Right lung (tissue), 2 donors: ENCODE measurements at regions not wholly inside any gene's neighbourhood (a gene's known extent, or its start where the extent isn't known, plus 50 kb on each side); places are given as distances from the start of the nearest gene placed in this dataset.
"Not testable (repeated sequence)": the region's sequence is repeated elsewhere in the genome, so short reads cannot be mapped to it uniquely, and the experiment has no call there.

Source experiments
- DNase-seq, 2 donors: peaks; one replicate each; pipeline ENCODE4 v3.0.0-alpha.2; 2013

DNA sequence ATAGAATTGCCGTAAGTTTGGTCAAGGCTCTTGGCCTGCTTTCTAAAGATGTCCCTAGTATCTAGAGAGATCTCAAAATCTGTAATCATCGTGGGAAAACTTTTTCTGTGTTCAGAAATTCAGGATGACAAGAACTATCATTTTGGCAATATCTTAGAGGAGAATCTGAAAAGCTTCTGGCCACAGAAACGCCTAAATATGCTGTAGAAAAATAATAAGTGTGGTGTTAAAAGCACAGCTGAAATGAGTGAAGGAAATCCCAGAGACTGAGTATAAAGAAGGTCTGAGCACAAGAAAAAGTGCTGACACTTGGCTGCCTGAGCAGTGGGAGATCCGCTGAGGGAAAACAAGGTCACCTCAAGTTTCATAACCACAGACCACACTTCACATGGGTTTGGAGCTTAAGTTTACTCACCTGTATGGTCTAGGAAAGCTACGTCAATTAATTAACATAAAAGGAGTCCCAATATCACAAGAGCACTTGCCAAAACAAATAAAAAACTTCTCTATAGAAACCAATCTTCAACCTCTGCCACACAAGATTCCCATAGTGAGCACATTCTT lies 235.2 kb upstream of the IRF2BP2 start:
- DNase-seq: no peak

GRCh38 chr1:234844479-234845031 lies 234.6 kb upstream of the IRF2BP2 start:
- no peak for DNase-seq

DNA sequence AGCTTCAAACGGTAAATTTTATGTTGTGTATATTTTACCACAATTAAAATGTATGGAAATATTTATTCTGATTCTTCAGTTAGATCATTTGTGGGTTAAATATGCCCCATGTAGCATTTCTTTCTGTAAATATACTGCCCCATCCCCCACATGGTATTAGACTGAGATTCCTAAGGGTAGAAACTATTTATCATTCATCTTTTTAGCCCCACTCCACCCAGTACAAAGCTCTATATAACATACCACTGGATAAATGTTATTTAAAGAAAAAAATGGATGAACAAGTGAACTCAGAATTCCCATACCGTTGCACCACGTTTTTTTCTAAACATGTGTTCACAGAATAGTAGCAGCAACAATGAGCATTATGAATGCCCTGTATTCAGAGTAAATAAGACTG lies 234.0 kb upstream of the IRF2BP2 start:
- no peak for DNase-seq

DNA sequence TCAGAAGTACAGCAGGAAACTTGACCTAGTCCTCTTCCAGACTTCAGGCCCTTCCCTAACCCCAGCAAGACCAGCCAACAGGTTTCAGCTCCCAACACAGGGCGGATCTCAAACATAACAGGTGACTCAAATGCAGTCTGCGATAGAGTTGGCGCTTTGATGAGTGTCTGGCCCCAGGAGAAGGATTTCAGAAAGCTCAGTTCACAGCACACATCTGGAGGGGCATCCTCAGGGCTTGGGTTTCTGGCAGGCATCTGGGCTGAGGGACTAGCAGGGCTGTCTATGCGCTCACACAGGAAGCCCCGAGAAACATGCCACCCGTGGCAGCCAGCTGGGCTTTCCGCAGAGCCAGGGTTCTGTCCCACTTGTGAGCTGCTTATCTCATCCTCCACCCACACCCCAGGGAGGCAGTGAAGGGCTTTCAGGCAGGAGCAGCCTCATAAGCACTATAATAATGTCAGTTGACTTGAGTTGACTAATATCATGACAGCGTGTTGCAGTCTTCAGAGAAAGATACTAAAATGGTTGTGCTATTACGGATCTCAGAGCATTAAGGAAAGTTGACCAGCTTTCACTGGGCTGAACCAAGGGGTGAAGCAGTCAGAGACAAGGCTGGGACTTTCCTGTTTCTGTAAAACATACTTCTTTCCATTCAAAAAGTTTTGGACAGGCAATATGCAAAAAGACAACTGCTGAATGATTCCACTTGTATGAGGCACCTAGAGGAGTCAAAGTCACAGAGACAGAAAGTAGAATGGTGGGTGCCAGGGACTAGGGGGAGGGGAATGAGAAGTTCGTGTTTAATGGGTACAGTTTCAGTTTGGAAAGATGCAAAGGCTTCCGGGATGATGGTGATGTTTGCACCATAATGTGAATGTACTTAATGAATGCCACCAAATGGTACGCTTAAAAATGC lies 233.0 kb upstream of the IRF2BP2 start:
- DNase-seq: no peak

- DNase-seq: no peak
Measured at GRCh38 chr1:234841710-234842231, 231.8 kb upstream of the IRF2BP2 start.

GRCh38 chr1:234841281-234841680 lies 231.3 kb upstream of the IRF2BP2 start:
- no peak for DNase-seq

DNA sequence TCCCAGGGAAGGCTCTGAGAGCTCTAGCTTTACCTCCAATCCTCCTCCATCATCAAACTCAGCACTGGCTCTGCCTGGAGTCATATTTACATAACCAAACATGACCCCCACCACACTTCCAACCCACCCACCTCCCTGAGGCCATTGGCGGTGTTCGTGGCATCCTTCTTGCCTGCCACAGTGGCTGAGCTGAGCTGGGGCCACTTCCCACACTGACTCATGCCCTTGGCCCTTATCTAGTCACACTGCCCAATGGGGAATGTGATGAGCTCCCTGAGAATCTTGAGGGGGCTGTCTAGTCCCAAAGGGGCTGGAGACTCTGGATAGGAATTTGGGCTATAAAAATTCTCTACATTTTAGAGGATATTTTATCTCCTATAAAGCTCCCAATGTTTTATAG lies 230.9 kb upstream of the IRF2BP2 start:
- DNase-seq: no peak

- no peak for DNase-seq
Measured at GRCh38 chr1:234840253-234840652, 230.3 kb upstream of the IRF2BP2 start.

DNA sequence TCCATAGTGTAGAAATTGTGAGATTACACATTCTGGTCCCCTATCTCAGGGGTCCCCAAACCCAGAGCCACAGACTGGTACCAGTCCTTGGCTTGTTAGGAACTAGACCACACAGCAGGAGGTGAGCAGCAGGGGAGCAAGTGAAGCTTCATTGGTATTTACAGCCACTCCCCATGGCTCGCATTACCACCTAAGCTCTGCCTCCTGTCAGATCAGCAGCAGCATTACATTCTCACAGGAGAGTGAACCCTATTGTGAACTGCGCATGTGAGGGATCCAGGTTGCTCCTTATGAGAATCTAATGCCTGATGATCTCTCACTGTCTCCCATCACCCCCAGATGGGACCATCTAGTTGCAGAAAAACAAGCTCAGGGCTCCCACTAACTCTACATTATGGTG lies 229.7 kb upstream of the IRF2BP2 start:
- no peak for DNase-seq

DNA sequence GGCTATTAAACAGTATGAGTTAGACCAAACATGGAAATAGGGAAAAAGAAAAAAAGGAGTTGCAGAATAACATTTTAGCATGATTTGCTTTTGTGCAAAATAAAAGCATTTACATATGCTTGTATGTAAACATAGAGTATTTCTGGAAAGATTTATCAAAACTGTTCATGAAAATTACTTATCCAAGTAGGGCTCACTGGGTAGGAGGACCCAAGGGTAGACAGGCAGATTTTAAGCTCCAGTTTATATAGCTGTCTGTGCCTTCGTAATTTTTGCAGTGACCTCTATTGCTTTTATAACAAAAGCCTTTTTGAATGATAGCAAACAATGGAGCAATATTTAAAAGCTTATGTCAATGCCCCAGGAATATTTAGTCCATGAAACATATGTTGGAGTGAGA lies 228.8 kb upstream of the IRF2BP2 start:
- no peak for DNase-seq

- no peak for DNase-seq
Measured at GRCh38 chr1:234838182-234838581, 228.2 kb upstream of the IRF2BP2 start.

GRCh38 chr1:234837713-234838112 lies 227.7 kb upstream of the IRF2BP2 start:
- no peak for DNase-seq

DNA sequence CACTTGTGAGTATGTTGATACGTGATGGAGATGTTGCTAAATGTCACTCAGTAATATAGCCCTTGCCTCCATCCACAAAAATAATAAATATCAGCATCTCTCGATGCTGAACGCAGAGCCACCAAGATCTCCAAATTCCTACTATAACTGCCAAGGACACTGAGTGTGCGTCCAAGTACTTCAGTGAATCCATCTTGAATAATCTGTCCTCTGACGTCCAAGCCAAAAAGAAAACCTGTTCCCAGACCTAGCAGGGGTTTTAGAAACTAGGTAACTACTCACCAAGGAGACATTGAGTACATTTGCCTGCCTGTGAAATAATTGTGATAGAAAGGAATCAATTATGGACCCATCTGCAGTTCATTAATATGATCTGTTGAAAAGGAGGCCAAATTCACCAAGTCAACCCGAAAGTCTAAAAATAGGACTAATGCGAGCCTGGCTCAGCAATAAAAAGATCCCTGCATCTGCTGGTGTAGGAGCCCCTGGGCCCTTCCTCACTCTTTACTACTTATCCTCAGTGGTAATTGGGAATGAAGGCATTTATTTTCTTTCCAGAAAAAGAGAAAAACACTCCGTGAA lies 226.9 kb upstream of the IRF2BP2 start:
- DNase-seq: no peak

- no peak for DNase-seq
Measured at GRCh38 chr1:234836045-234836681, 226.2 kb upstream of the IRF2BP2 start.

- no peak for DNase-seq
Measured at GRCh38 chr1:234835239-234835638, 225.3 kb upstream of the IRF2BP2 start.

- DNase-seq: no peak
Measured at GRCh38 chr1:234833646-234834045, 223.7 kb upstream of the IRF2BP2 start.

DNA sequence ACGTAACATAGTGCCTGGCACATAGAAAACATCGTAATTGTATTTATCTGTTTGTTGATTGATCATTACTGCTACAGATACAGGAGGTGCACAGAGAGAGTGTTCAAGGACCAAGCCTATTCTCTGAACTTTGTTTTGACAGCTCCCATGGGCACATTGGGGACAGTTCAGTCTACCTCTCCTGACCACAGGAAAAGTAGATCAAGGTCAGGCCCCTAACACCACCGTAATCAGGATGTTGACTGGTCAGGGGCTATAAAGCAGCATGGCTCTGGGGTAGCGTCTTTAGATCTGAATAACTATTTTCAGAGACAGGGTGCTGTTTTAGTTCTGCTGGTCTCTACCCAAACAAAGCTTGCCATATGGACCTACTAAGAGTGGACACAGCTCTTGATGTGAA lies 223.1 kb upstream of the IRF2BP2 start:
- DNase-seq: no peak

- no peak for DNase-seq
Measured at GRCh38 chr1:234827656-234828055, 217.7 kb upstream of the IRF2BP2 start.

- no peak for DNase-seq
Measured at GRCh38 chr1:234827181-234827580, 217.2 kb upstream of the IRF2BP2 start.

DNA sequence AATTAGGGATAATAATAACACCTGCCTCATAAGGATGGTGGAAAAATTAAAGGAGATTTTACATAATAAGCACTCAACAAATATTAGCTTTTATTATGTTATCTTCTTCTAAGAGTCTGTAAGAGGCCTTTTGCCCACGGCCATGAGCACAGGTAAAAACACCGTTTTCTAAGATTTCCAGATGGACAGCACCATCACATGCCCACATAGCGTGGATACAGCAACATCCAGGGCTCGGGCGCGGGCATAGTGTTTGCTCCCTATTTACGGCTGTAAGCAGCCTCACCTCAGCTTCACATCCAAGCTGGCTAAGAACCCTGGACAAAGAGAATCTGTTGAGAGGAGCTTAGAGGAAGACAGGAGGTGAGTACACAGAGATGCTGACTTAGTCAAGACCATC lies 216.4 kb upstream of the IRF2BP2 start:
- DNase-seq: no peak

DNA sequence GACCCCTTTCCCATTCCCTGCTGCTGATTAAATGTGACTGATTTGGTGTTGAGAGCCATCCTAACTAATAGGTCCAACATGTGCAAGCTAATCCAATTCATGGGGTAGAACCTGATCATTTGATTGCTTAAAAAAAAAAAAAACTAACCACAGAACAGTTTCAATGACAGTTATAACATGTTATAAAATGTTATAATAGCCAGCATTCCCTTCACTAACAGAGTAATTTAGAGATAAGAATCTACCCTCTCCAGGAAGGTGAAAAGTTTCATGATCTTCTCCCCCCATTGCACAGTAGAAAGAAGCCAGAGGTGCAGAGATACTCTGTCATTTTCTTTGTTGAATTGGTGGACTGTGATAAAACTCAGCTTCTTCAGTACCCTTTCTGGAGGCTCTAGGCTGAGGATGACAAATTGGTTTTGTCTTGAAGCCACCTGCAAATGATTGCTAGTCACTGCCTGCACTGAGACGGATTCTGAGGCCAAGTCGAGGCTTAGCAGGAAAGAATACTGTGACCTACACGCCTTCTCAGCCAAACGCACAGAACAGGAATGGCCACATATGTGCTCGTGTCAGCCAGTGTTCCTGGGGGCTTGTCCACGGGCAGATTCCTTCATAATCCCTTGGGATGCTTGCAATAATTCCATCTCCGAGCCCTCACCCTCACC lies 215.7 kb upstream of the IRF2BP2 start:
- DNase-seq: no peak

- DNase-seq: not testable (repeated sequence)
Measured at GRCh38 chr1:234824836-234825235, 214.9 kb upstream of the IRF2BP2 start.
